SK-N-MC (cell line): ENCODE measurements at regions not wholly inside any gene's neighbourhood (a gene's known extent, or its start where the extent isn't known, plus 50 kb on each side); places are given as distances from the start of the nearest gene placed in this dataset.
"Not testable (repeated sequence)": the region's sequence is repeated elsewhere in the genome, so short reads cannot be mapped to it uniquely, and the experiment has no call there.

ENCODE experiments used
- DNase-seq: peaks from one replicate; pipeline ENCODE4 v3.0.0-alpha.2; 2011; ENCODE audit warnings: low read depth, low spot score
- H3K27ac ChIP-seq: fragments of 200-600 bp; sonication (generic); 2 replicates; pipeline ENCODE4 v1.5.1; 2016; ENCODE audit warnings: mixed run types
- H3K36me3 ChIP-seq: fragments of 200-600 bp; sonication (generic); 2 replicates; pipeline ENCODE4 v1.6.1; 2017; ENCODE audit warnings: antibody characterized with exemption, low read length, mixed read lengths; ENCODE audit not compliant: insufficient read depth
- H3K4me3 ChIP-seq: fragments of 200-600 bp; sonication (generic); 2 replicates; pipeline ENCODE4 v1.5.1; 2016
- H3K9ac ChIP-seq: fragments of 200-600 bp; sonication (generic); 2 replicates; pipeline ENCODE4 v1.8.0; 2017; ENCODE audit warnings: mixed run types, mixed read lengths; ENCODE audit not compliant: insufficient read length
- H3K9me3 ChIP-seq: fragments of 200-600 bp; sonication (generic); 2 replicates; pipeline ENCODE4 v1.6.1; 2017; ENCODE audit warnings: low read depth, mild to moderate bottlenecking, antibody characterized with exemption, low read length, moderate library complexity, mixed read lengths
- EZH2 ChIP-seq: fragments of 200-600 bp; sonication (generic); IDR thresholded peaks from one replicate; pipeline ENCODE4 v1.6.1; 2017; ENCODE audit warnings: antibody characterized with exemption
- FOXP2 ChIP-seq: optimal IDR thresholded peaks from 2 replicates; pipeline ENCODE3; 2011; ENCODE audit warnings: mild to moderate bottlenecking, moderate library complexity; ENCODE audit not compliant: insufficient read depth; ENCODE audit errors: extremely low read length, control extremely low read depth
- POLR2AphosphoS5 ChIP-seq: IDR thresholded peaks from 2 replicates; pipeline ENCODE4 v1.6.1; 2012; ENCODE audit warnings: mild to moderate bottlenecking, low read depth, low read length, borderline replicate concordance

DNA sequence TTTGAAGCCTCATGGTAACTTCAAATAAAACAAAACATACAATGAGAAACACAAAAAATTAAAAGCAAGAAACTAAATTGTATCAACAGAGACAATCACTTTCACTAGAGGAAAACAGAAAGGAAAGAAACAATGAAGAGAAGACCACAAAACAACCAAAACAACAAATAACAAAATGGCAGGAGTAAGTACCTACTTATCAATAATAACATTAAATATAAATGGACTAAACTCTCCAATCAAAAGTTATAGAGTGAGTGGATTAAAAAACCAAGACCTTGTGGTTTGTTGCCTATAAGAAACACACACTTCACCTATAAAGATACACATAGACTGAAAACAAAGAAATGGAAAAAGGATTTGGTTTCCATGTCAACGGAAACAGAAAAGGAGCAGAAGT, 830.1 kb upstream of the TMEFF2 start:
- Histone ChIP-seq H3K9ac (no peak overlapping the region), H3K36me3 (no peaks in the 10 kb centered on the region), H3K4me3 (no peak overlapping the region), H3K9me3 (peaks cover 2% of the 10 kb centered on the region; the same call in 1 of the 2 replicates), H3K27ac (no peak overlapping the region)
- DNase-seq = no peak
- TF ChIP-seq POLR2AphosphoS5 (no peak), FOXP2 (no peak)

DNA sequence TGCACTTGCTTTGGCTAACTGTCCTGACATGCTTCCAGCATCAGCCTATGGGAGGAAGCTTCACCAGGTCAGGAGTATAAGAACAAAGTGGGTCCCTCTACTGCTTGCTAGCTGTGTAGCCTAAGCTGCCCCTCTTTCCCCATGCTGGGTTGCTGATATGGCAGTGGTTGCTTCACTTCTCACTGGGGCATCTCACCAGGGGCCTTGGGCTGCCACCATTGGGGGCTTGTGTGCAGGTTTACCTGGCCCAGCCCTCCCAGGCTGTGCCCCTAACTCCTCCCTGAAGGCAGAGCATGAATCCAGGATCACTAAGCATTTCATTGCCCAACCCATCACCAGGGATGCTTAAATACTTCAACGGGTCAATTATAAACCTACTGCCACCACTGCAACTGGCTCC, 817.1 kb upstream of the TMEFF2 start:
- Histone ChIP-seq H3K27ac (no peak overlapping the region), H3K4me3 (no peak overlapping the region), H3K9me3 (no peaks in the 10 kb centered on the region; the same call in 1 of the 2 replicates), H3K36me3 (no peaks in the 10 kb centered on the region), H3K9ac (no peak overlapping the region)
- TF ChIP-seq POLR2AphosphoS5 = no peak
- TF ChIP-seq FOXP2 = no peak
- DNase-seq = no peak

DNA sequence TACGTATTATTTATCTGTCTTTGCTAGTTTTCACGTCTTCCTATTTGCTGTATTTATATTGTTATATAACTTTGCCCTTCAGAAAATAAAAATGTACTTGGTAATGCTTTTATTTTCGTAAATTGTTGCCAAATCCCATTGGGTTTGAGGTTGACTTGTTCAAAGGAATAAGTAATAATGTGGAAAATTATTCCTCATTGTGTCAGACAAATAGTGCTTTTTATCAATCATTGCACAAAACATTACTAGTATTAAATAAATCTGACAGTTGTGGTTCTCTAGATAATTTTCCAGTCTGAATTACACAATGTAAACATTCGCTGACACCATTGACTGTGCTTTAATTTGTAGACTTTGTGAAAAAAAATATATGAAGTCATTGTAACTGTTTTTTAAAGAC, 798.3 kb upstream of the TMEFF2 start:
- TF ChIP-seq POLR2AphosphoS5 (no peak), EZH2 (no peak), FOXP2 (no peak)
- no peak overlapping the region for H3K9ac ChIP-seq
- no peaks in the 10 kb centered on the region for H3K36me3 ChIP-seq

DNA sequence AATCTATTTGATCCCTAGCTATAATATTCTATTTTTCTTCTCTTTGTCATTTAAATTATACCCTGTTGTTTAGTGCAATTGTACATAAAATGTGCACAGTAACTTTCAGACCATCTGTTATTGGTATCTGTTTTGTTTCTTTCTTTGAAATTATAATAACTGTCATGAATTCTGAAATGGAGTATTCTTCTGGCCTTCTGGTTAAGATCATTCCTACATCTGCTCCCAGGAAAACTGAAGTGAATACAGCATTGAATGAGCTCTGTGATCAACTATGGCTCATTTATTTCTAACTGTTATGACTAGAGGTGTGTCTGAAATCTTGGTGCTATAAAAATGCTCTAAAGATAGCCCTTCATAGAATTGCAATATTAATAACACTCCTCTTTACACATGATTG, 788.4 kb upstream of the TMEFF2 start:
- TF ChIP-seq FOXP2 = no peak
- TF ChIP-seq EZH2 = no peak
- no peak for TF ChIP-seq POLR2AphosphoS5
- H3K9me3 ChIP-seq = no peaks in the 10 kb centered on the region
- no peaks in the 10 kb centered on the region for H3K36me3 ChIP-seq
- no peak for DNase-seq
- no peak overlapping the region for H3K4me3 ChIP-seq
- H3K9ac ChIP-seq = no peak overlapping the region
- no peak overlapping the region for H3K27ac ChIP-seq

More for the DNA sequence above, 798.3 kb upstream of the TMEFF2 start:
- H3K9me3 ChIP-seq = no peaks in the 10 kb centered on the region
- no peak overlapping the region for H3K4me3 ChIP-seq
- no peak overlapping the region for H3K27ac ChIP-seq
- DNase-seq = no peak

DNA sequence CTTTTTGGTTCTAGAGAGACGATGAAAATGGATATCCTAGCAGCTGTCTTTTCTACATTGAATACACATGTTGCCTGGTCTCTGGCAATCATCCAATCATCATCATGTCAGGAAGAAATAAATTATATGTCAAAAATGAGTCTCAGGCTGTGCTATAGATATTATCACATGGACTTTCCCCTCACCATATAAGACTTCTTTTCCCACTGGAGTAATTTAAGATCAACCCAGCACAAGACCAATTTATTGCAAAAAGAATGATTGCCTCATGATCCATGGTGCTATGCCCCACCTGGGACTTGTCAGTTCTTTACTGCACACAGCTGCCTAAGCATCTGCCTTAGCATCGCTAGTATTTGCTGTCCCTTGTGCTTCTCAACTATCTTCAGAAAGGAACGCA, 783.7 kb upstream of the TMEFF2 start:
- DNase-seq = no peak
- H3K36me3 ChIP-seq = no peaks in the 10 kb centered on the region

DNA sequence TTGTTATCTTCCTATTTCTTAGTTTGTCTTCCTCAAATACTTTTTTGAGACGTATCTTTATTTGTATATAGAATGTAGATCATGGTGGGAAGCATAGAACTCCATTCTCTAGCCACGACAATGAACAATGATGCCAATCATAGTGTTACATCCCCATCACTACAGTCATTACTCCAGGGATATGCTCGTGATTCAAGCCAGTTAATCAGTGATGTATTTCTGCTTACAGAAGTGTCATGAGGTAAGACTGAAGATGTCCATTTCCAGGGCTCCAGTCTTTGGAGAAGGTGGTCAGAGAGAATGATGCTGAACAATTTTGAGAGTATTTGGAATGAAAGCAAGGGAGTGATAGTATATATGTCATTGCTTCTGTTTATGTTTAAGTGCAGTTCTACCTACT, 777.2 kb upstream of the TMEFF2 start:
- H3K36me3 ChIP-seq = no peaks in the 10 kb centered on the region
- no peak for TF ChIP-seq EZH2
- no peak for TF ChIP-seq FOXP2
- TF ChIP-seq POLR2AphosphoS5 = no peak
- DNase-seq = no peak
- H3K4me3 ChIP-seq = no peak overlapping the region
- H3K9ac ChIP-seq = no peak overlapping the region
- no peaks in the 10 kb centered on the region for H3K9me3 ChIP-seq
- no peak overlapping the region for H3K27ac ChIP-seq

More for the DNA sequence above, 783.7 kb upstream of the TMEFF2 start:
- Histone ChIP-seq H3K9ac (no peak overlapping the region), H3K27ac (no peak overlapping the region), H3K4me3 (no peak overlapping the region), H3K9me3 (no peaks in the 10 kb centered on the region)
- TF ChIP-seq EZH2 = no peak
- no peak for TF ChIP-seq POLR2AphosphoS5
- TF ChIP-seq FOXP2 = no peak

DNA sequence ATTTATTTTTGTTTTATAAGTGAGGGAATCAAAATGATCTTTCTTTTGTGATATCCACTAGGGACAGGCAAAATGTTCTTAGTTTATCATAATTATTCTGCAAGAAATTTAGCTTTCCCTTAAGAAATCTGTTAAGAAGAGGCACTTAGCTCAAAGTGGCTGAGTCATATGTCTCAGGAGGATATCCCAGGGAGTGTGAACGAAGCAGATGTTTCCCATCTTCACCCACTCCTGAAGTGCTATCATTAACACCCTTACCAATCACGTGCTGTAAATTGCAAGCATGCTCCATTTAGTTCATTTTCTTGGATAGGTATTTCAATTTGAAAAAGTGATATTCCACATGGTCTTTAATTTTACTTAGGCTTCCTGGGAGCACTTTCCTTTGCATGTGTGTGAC, 774.3 kb upstream of the TMEFF2 start:
- Histone ChIP-seq H3K36me3 (no peaks in the 10 kb centered on the region), H3K27ac (no peak overlapping the region), H3K4me3 (no peak overlapping the region), H3K9ac (no peak overlapping the region), H3K9me3 (no peaks in the 10 kb centered on the region)
- DNase-seq = no peak
- TF ChIP-seq EZH2 (no peak), FOXP2 (no peak), POLR2AphosphoS5 (no peak)

DNA sequence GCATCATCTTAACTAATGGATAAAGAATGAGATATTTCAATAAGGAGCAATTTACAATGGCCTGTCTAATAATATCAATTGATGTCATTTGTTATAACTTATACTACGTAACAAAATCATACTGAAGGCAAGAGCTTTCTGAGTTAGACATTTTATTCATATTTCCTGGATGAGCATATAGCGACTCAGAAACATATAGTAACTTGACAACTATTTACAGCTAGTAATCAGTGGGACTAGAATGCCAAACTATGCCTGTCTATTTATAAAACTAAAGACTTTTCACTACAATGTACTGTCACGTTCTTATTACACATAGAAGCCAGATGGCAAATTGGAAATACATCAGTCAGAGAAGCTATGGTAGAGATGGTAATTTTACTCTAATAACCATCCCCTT, 766.2 kb upstream of the TMEFF2 start:
- Histone ChIP-seq H3K4me3 (no peak overlapping the region), H3K9me3 (no peaks in the 10 kb centered on the region), H3K9ac (no peak overlapping the region), H3K36me3 (no peaks in the 10 kb centered on the region), H3K27ac (no peak overlapping the region)
- DNase-seq = no peak
- TF ChIP-seq FOXP2 (no peak), POLR2AphosphoS5 (no peak), EZH2 (no peak)

DNA sequence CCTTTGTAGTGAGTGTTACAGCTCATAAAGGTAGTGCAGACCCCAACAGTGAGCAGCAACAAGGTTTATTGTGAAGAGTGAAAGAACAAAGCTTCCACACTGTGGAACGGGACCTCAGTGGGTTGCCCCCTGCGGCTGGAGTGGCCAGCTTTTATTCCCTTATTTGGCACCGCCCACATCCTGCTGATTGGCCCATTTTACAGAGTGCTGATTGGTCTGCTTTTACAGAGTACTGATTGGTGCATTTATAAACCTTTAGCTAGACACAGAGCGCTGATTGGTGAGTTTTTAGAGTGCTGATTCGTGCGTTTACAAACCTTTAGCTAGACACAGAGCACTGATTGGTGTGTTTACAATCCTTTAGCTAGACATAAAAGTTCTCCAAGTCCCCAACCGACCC, 763.9 kb upstream of the TMEFF2 start:
- H3K9ac ChIP-seq, H3K4me3 ChIP-seq, DNase-seq, H3K9me3 ChIP-seq, H3K36me3 ChIP-seq, H3K27ac ChIP-seq: not testable (repeated sequence)
